ENCODE measurements at regions not wholly inside any gene's neighbourhood (a gene's known extent, or its start where the extent isn't known, plus 50 kb on each side); places are given as distances from the start of the nearest gene placed in this dataset.
"Not testable (repeated sequence)": the region's sequence is repeated elsewhere in the genome, so short reads cannot be mapped to it uniquely, and the experiment has no call there.

GRCh38 chr13:87561580-87561979 is 109.6 kb upstream of the SLITRK5 start:
- not testable (repeated sequence) for TF ChIP-seq EZH2phosphoT487 (IDR thresholded peaks at IDR 0.05; ENCODE audit: insufficient read depth, low read depth); EZH2 (IDR thresholded peaks at IDR 0.05; ENCODE audit: insufficient read depth, poor library complexity, severe bottlenecking)

Data from GM23248 (cell line).